Keratinocyte (primary cell): ENCODE measurements at regions not wholly inside any gene's neighbourhood (a gene's known extent, or its start where the extent isn't known, plus 50 kb on each side); places are given as distances from the start of the nearest gene placed in this dataset.

ENCODE experiments used
- EZH2 ChIP-seq: IDR thresholded peaks from one replicate; pipeline ENCODE4 v1.6.1; 2012; ENCODE audit warnings: inconsistent platforms, mild to moderate bottlenecking, low read length, moderate library complexity
- TF ChIP-seq, protein P1 (sequence below), 3 experiments: IDR thresholded peaks in 1 of 3; conservative IDR thresholded peaks in 1 of 3; optimal IDR thresholded peaks in 1 of 3; 2 replicates in 2 of 3; 3 replicates in 1 of 3; pipeline versions ENCODE3 to v1.5.1; 2011; ENCODE audit warnings: low read length in 3 of 3, mild to moderate bottlenecking in 3 of 3, moderate library complexity in 2 of 3, control low read depth in 1 of 3, inconsistent platforms in 1 of 3; ENCODE audit not compliant: insufficient read depth in 2 of 3; ENCODE audit errors: extremely low read depth in 1 of 3

DNA sequence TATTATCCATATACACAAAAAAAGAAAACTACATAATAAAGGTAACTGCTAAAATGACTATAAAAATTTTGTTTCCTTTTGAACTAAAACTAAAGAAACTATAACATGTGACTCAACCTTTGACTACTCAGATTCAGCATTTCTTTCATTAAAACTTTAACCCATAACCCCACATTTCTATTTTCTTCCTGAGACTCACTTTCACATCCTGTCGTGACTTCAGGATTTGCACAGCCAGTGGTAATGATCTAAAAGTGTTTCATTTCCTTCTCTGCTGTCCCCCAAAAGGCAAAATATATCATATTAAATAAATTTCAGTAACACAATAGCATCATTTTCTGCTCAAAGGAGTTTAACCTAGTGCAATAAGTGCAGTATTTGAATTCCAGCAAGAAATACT is 1022.4 kb upstream of the DIAPH2 start:
- TF ChIP-seq, protein P1, sequence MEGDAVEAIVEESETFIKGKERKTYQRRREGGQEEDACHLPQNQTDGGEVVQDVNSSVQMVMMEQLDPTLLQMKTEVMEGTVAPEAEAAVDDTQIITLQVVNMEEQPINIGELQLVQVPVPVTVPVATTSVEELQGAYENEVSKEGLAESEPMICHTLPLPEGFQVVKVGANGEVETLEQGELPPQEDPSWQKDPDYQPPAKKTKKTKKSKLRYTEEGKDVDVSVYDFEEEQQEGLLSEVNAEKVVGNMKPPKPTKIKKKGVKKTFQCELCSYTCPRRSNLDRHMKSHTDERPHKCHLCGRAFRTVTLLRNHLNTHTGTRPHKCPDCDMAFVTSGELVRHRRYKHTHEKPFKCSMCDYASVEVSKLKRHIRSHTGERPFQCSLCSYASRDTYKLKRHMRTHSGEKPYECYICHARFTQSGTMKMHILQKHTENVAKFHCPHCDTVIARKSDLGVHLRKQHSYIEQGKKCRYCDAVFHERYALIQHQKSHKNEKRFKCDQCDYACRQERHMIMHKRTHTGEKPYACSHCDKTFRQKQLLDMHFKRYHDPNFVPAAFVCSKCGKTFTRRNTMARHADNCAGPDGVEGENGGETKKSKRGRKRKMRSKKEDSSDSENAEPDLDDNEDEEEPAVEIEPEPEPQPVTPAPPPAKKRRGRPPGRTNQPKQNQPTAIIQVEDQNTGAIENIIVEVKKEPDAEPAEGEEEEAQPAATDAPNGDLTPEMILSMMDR (optimal IDR thresholded peaks at IDR 0.05 in 1 of 3, IDR thresholded peaks at IDR 0.05 in 1 of 3, conservative IDR thresholded peaks at IDR 0.05 in 1 of 3; ENCODE audit: extremely low read depth in 1 of 3, insufficient read depth in 2 of 3, low read length in 3 of 3) = no peak
- TF ChIP-seq EZH2 = no peak
